Neuronal stem cell (in vitro differentiated cells): ENCODE measurements at regions not wholly inside any gene's neighbourhood (a gene's known extent, or its start where the extent isn't known, plus 50 kb on each side); places are given as distances from the start of the nearest gene placed in this dataset.

ENCODE experiments used
- DNase-seq: peaks from one replicate; pipeline ENCODE4 v3.0.0-alpha.2; 2013; ENCODE audit warnings: low spot score
- H2AFZ ChIP-seq: one replicate; pipeline ENCODE4 v1.6.1; 2013; ENCODE audit warnings: mild to moderate bottlenecking, low read length, inconsistent platforms
- H2AK5ac ChIP-seq: 2 replicates; pipeline ENCODE4 v1.6.1; 2013; ENCODE audit warnings: low read depth, mild to moderate bottlenecking, inconsistent platforms, low read length, moderate library complexity, mixed read lengths
- H2BK120ac ChIP-seq: 2 replicates; pipeline ENCODE4 v1.6.1; 2013; ENCODE audit warnings: low read depth, mild to moderate bottlenecking, inconsistent platforms, low read length, moderate library complexity, mixed read lengths
- H2BK12ac ChIP-seq: one replicate; pipeline ENCODE4 v1.6.1; 2013; ENCODE audit warnings: low read length, inconsistent platforms
- H2BK15ac ChIP-seq: 2 replicates; pipeline ENCODE4 v1.6.1; 2013; ENCODE audit warnings: mild to moderate bottlenecking, low read length, inconsistent platforms, mixed read lengths
- H2BK5ac ChIP-seq: one replicate; pipeline ENCODE4 v1.6.1; 2013; ENCODE audit warnings: inconsistent platforms, mild to moderate bottlenecking, low read length, moderate library complexity
- H3K14ac ChIP-seq: one replicate; pipeline ENCODE4 v1.6.1; 2013; ENCODE audit warnings: low read length, inconsistent platforms
- H3K18ac ChIP-seq: 2 replicates; pipeline ENCODE4 v1.6.1; 2013; ENCODE audit warnings: low read length, inconsistent platforms
- H3K23ac ChIP-seq: 2 replicates; pipeline ENCODE4 v1.6.1; 2013; ENCODE audit warnings: low read depth, mild to moderate bottlenecking, mixed read lengths, low read length, inconsistent platforms; ENCODE audit not compliant: poor library complexity
- H3K27ac ChIP-seq: replicated peaks from 3 replicates; pipeline ENCODE4 v1.5.1; 2013; ENCODE audit warnings: low read length, inconsistent platforms
- H3K27me3 ChIP-seq, 3 experiments: 2 replicates each; pipeline ENCODE4 v1.6.1; 2013; ENCODE audit warnings: low read length in 3 of 3, mild to moderate bottlenecking in 2 of 3, inconsistent platforms in 1 of 3, low read depth in 1 of 3, mixed read lengths in 1 of 3, moderate library complexity in 1 of 3; ENCODE audit not compliant: control insufficient read depth in 3 of 3, insufficient read depth in 3 of 3
- H3K36me3 ChIP-seq, 2 donors: replicated peaks in 1 of 2; 2 replicates each; pipeline ENCODE4 v1.6.1; 2013; ENCODE audit warnings: low read length in 2 of 2; ENCODE audit not compliant: control insufficient read depth in 2 of 2, insufficient read depth in 2 of 2
- H3K4ac ChIP-seq: 2 replicates; pipeline ENCODE4 v1.6.1; 2013; ENCODE audit warnings: inconsistent platforms, mild to moderate bottlenecking, low read length, moderate library complexity
- H3K4me1 ChIP-seq, 2 donors: 1 replicate in 1 of 2; 2 replicates in 1 of 2; pipeline ENCODE4 v1.6.1; 2013; ENCODE audit warnings: low read length in 2 of 2, low read depth in 1 of 2; ENCODE audit not compliant: control insufficient read depth in 2 of 2, insufficient read depth in 1 of 2
- H3K4me2 ChIP-seq: one replicate; pipeline ENCODE4 v1.6.1; 2013; ENCODE audit warnings: mild to moderate bottlenecking, low read length, inconsistent platforms; ENCODE audit not compliant: insufficient read depth, poor library complexity, severe bottlenecking
- H3K4me3 ChIP-seq, 2 donors: 2 replicates each; pipeline ENCODE4 v1.5.1; 2013; ENCODE audit warnings: low read length in 2 of 2, mild to moderate bottlenecking in 2 of 2, inconsistent platforms in 1 of 2, moderate library complexity in 1 of 2
- H3K79me1 ChIP-seq: one replicate; pipeline ENCODE4 v1.6.1; 2013; ENCODE audit warnings: low read depth, mild to moderate bottlenecking, inconsistent platforms, low read length, moderate library complexity
- H3K9ac ChIP-seq: one replicate; pipeline ENCODE4 v1.6.1; 2013; ENCODE audit warnings: mild to moderate bottlenecking, low read depth, low read length, inconsistent platforms; ENCODE audit not compliant: poor library complexity
- H3K9me3 ChIP-seq, 2 donors: replicated peaks in 1 of 2; 2 replicates each; pipeline versions ENCODE3 to v1.6.1; 2013; ENCODE audit warnings: low read length in 2 of 2, mild to moderate bottlenecking in 2 of 2, inconsistent platforms in 1 of 2, low read depth in 1 of 2, mixed read lengths in 1 of 2, moderate library complexity in 1 of 2; ENCODE audit not compliant: control insufficient read depth in 2 of 2, insufficient read depth in 1 of 2
- H4K8ac ChIP-seq: one replicate; pipeline ENCODE4 v1.6.1; 2013; ENCODE audit warnings: low read depth, mild to moderate bottlenecking, inconsistent platforms, low read length, moderate library complexity
- H4K91ac ChIP-seq: one replicate; pipeline ENCODE4 v1.6.1; 2013; ENCODE audit warnings: low read length, low read depth, mild to moderate bottlenecking, inconsistent platforms; ENCODE audit not compliant: poor library complexity
- WGBS, 2 donors: extraction: QIAGEN DNeasy Blood & Tissue Kit; methylation state at CpG; one replicate each; pipeline ENCODE4 v1.1.7; 2013; ENCODE audit warnings: missing lambda C conversion rate in 2 of 2, mixed read lengths in 1 of 2; ENCODE audit not compliant: insufficient read length in 2 of 2, insufficient replicate concordance in 1 of 2; ENCODE audit errors: extremely low coverage in 2 of 2; 5-methylcytosine and 5-hydroxymethylcytosine counted together

GRCh38 chr2:204486321-204486720, 59.0 kb upstream of the PARD3B start:
- H2AK5ac ChIP-seq: no peak overlapping the region
- WGBS, 2 donors: no CpG with 5 or more reads among the region's 3 CpGs
- H2BK15ac ChIP-seq: no peak overlapping the region

GRCh38 chr2:204486805-204487204, 58.5 kb upstream of the PARD3B start:
- no peak overlapping the region for H2BK15ac ChIP-seq
- H3K27me3 ChIP-seq: no peaks in the 10 kb centered on the region
- H2BK120ac ChIP-seq: no peak overlapping the region
- no peak overlapping the region for H3K9ac ChIP-seq
- H3K27ac ChIP-seq: no peak overlapping the region
- no peak overlapping the region for H3K14ac ChIP-seq
- no peak for DNase-seq
- no peak overlapping the region for H3K4me2 ChIP-seq
- no peak overlapping the region for H4K8ac ChIP-seq
- H3K4ac ChIP-seq: no peak overlapping the region
- WGBS, 2 donors: no CpG with 5 or more reads among the region's 2 CpGs
- H3K9me3 ChIP-seq: no peaks in the 10 kb centered on the region
- no peaks in the 10 kb centered on the region for H3K79me1 ChIP-seq
- H3K18ac ChIP-seq: no peak overlapping the region
- H2BK5ac ChIP-seq: no peak overlapping the region
- no peak overlapping the region for H4K91ac ChIP-seq
- no peak overlapping the region for H2AFZ ChIP-seq
- H3K4me3 ChIP-seq: no peak overlapping the region
- no peak overlapping the region for H3K23ac ChIP-seq
- H3K4me1 ChIP-seq: peaks cover 0 to 2% of the 10 kb centered on the region in 2 donors
- no peak overlapping the region for H2AK5ac ChIP-seq
- no peaks in the 10 kb centered on the region for H3K36me3 ChIP-seq
- H2BK12ac ChIP-seq: no peak overlapping the region

More at GRCh38 chr2:204486321-204486720, 59.0 kb upstream of the PARD3B start:
- no peak overlapping the region for H2BK12ac ChIP-seq
- no peak overlapping the region for H3K4me2 ChIP-seq
- H3K79me1 ChIP-seq: no peaks in the 10 kb centered on the region
- H3K14ac ChIP-seq: no peak overlapping the region
- H4K8ac ChIP-seq: no peak overlapping the region
- no peak overlapping the region for H4K91ac ChIP-seq
- H3K4me3 ChIP-seq: no peak overlapping the region
- no peak overlapping the region for H3K9ac ChIP-seq
- no peak overlapping the region for H2BK120ac ChIP-seq
- H2BK5ac ChIP-seq: no peak overlapping the region
- no peak overlapping the region for H2AFZ ChIP-seq
- H3K18ac ChIP-seq: no peak overlapping the region
- H3K36me3 ChIP-seq: no peaks in the 10 kb centered on the region
- no peaks in the 10 kb centered on the region for H3K4me1 ChIP-seq
- H3K27me3 ChIP-seq: no peaks in the 10 kb centered on the region
- H3K9me3 ChIP-seq: no peaks in the 10 kb centered on the region
- no peak overlapping the region for H3K23ac ChIP-seq
- no peak overlapping the region for H3K4ac ChIP-seq
- H3K27ac ChIP-seq: no peak overlapping the region
- DNase-seq: no peak

DNA sequence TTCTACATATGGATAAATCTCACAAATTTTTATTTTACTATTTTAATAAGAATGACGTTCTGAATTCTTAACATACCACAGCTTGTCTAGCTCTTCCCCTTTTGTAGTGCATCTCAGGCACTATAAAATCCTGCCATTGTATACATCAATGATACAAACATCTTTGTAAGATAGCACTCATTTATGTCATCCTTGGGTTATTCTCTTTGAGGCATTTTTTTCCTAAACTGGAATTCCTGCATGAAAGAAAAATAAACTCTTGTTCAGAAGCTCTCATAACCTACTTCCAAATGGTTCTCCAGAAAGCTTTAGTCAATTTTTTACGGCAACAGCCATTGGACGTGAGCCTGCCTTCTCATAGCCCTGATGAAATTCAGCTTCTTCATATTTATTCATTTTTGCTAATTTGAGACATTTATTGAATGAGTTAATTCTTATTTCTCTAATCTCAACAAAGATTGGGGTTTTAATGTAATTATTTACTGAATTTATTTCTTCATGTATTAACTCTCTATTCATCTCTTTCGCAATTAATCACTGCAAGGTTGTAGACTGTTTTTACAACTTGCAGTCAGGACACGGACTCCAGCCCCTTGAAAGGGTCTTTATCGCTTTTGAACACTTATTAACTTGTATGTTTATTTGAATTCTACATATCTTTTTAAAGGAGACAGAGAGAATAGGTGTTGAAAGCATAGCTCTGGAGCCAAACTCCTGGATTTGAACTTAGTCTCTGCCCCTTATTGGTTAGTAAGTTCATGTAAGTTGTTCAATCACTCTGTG, 57.6 kb upstream of the PARD3B start:
- H3K36me3 ChIP-seq: no peaks in the 10 kb centered on the region
- no peak for DNase-seq
- H3K23ac ChIP-seq: no peak overlapping the region

GRCh38 chr2:204491528-204491927, 53.7 kb upstream of the PARD3B start:
- H2BK15ac ChIP-seq: no peak overlapping the region
- H3K4me1 ChIP-seq: peaks cover 0 to 2% of the 10 kb centered on the region in 2 donors
- DNase-seq: no peak
- H3K18ac ChIP-seq: no peak overlapping the region
- H3K14ac ChIP-seq: no peak overlapping the region
- H3K36me3 ChIP-seq: no peaks in the 10 kb centered on the region
- H3K4me2 ChIP-seq: no peak overlapping the region
- no peak overlapping the region for H3K4me3 ChIP-seq
- no peak overlapping the region for H2BK120ac ChIP-seq
- no peak overlapping the region for H4K91ac ChIP-seq
- H3K4ac ChIP-seq: no peak overlapping the region
- H3K79me1 ChIP-seq: no peaks in the 10 kb centered on the region
- H3K23ac ChIP-seq: no peak overlapping the region
- no peak overlapping the region for H3K9ac ChIP-seq
- no peak overlapping the region for H4K8ac ChIP-seq
- H2BK5ac ChIP-seq: no peak overlapping the region
- H3K9me3 ChIP-seq: no peaks in the 10 kb centered on the region
- no peak overlapping the region for H2AFZ ChIP-seq
- no peak overlapping the region for H2BK12ac ChIP-seq
- H3K27me3 ChIP-seq: no peaks in the 10 kb centered on the region
- H2AK5ac ChIP-seq: no peak overlapping the region
- H3K27ac ChIP-seq: no peak overlapping the region

More for the DNA sequence above, 57.6 kb upstream of the PARD3B start:
- Histone ChIP-seq H2BK12ac (no peak overlapping the region), H3K4ac (no peak overlapping the region), H2BK5ac (no peak overlapping the region), H3K9ac (no peak overlapping the region), H3K27ac (no peak overlapping the region), H3K27me3 (no peaks in the 10 kb centered on the region), H3K4me3 (no peak overlapping the region), H2AFZ (no peak overlapping the region), H3K14ac (no peak overlapping the region), H2BK120ac (no peak overlapping the region), H4K91ac (no peak overlapping the region), H3K4me1 (peaks cover 0 to 2% of the 10 kb centered on the region in 2 donors), H2BK15ac (no peak overlapping the region), H4K8ac (no peak overlapping the region), H3K79me1 (no peaks in the 10 kb centered on the region), H3K9me3 (no peaks in the 10 kb centered on the region), H3K4me2 (no peak overlapping the region), H2AK5ac (no peak overlapping the region), H3K18ac (no peak overlapping the region)
- no CpG with 5 or more reads among the region's 6 CpGs for WGBS, 2 donors
